ENCODE measurements at regions not wholly inside any gene's neighbourhood (a gene's known extent, or its start where the extent isn't known, plus 50 kb on each side); places are given as distances from the start of the nearest gene placed in this dataset.

DNA sequence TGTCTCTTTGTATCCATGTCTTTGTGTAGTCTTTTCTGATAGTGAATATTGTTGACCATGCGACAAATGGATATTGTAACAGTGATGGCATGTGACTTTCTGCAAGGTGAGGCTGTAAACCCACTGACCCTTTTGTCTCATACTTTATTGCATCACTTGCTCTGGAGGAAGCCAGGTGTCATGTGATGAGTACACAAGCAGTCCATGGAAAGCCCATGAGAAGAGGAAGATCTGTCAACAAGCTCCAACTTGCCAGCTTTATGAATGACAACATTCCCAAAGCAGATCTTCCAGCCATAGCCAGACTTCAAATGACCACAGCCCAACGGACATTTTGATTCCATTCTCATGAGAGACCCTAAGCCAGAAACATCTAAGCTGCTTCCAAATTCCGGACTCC is 450.1 kb upstream of the ACTBL2 start:
- no peak for TF ChIP-seq CTCF (IDR thresholded peaks at IDR 0.05)
- TF ChIP-seq POLR2A (IDR thresholded peaks at IDR 0.05) = no peak
- no peak for TF ChIP-seq POLR2AphosphoS5 (IDR thresholded peaks at IDR 0.05)
